Suprapubic skin (tissue), 4 donors: ENCODE measurements at regions not wholly inside any gene's neighbourhood (a gene's known extent, or its start where the extent isn't known, plus 50 kb on each side); places are given as distances from the start of the nearest gene placed in this dataset.

Experiments
- CTCF ChIP-seq, 2 donors: fragments of 200-600 bp in 1 of 2; fragments of 450-650 bp in 1 of 2; sonication (generic) in 1 of 2; IDR thresholded peaks; one replicate each; pipeline ENCODE4 v1.5.1; 2016 to 2019; ENCODE audit warnings: antibody characterized with exemption in 2 of 2, mild to moderate bottlenecking in 1 of 2, moderate library complexity in 1 of 2
- EP300 ChIP-seq: sonication (generic); formaldehyde crosslinking; IDR thresholded peaks from one replicate; pipeline ENCODE4 v1.6.1; 2017; ENCODE audit warnings: antibody characterized with exemption
- POLR2AphosphoS5 ChIP-seq, 3 donors: sonication (generic); formaldehyde crosslinking; IDR thresholded peaks; one replicate each; pipeline ENCODE4 v1.6.1; 2017; ENCODE audit warnings: antibody characterized with exemption in 3 of 3

- TF ChIP-seq POLR2AphosphoS5 (IDR thresholded peaks at IDR 0.05), result no peak
- no peak for TF ChIP-seq CTCF (IDR thresholded peaks at IDR 0.05)
- TF ChIP-seq EP300, result no peak
Observed at GRCh38 chr2:57941816-57942215, 104.8 kb upstream of the VRK2 start.
